CD4-positive, alpha-beta T cell treated with Interleukin-21 for 1 hour (primary cell): ENCODE measurements at regions not wholly inside any gene's neighbourhood (a gene's known extent, or its start where the extent isn't known, plus 50 kb on each side); places are given as distances from the start of the nearest gene placed in this dataset.

Source experiments
- DNase-seq: peaks from one replicate; pipeline ENCODE4 v3.0.0-alpha.2; 2020

DNA sequence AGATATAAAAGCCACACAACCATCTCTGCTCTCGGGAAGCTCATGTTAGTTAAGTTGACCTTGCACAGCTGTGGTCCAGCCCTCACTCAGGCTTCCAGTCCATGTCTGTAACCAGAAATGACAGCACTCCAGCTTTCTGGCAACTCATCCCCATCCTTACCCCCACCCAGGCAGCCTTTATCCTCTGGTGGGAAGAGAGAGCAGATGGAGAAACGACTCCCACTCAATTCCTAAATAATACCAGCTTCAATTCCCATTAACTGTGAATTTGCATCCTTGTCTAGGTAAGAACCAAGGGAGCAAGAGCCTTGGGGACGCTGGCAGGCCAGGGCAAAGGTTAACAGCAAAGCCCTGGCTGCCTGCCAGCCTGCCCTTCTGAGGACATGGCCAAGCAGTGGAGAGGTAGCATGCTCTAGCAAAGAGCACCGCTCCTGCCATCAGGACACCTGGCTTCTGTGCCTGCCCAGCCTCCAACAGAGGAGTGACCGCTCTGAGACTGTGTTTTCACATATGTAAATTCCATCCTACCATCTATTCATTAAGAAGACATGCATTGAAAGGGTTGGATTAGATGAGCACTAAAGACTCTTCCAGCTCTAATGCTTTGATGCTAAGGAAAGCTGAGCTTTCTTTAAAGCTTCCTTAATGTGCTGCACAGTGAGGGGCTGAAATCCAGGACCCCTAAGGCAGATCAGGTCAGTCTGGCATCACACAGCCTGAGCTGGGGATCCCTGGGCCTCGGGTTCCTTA is 236.1 kb downstream of the GRIN2B start:
- DNase-seq = no peak

DNA sequence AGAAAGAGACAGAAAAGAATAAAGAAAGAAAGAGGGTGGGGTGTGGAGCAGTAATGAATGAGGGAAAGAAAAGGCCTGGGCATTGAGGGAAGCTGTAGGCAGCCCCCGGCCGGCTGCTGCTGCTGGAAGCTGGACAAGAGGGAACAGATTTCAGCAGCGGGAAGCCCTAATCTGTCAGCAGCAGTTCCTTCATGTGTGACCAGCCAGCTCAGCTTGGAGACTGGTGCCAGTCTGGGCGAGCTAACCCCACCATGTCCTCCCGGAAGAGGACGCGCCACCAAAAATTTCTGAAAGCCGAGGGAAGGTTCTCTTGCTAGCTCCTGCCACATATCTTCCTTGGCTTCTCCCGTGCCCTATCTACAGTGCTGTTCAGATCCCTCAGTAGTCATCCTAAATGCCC is 236.8 kb downstream of the GRIN2B start:
- no peak for DNase-seq

DNA sequence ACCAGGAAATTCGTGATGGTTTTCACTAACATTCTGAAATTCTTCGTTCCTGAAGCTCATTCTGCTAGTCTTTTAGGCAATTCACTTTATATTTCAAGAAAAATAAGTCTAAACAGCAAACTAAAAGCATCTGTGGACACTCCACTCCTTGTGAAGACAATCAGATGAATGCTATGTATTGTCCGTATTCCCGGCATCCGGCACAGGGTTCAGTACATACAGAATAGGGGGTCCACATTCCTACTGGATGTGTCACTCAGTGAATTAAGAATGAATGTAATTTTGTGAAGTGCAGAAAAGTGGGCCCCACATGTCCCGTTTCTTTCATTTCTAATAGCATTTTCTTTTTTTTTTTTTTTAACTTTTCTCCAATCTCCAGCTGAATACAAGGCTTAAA is 241.3 kb downstream of the GRIN2B start:
- DNase-seq = no peak

DNA sequence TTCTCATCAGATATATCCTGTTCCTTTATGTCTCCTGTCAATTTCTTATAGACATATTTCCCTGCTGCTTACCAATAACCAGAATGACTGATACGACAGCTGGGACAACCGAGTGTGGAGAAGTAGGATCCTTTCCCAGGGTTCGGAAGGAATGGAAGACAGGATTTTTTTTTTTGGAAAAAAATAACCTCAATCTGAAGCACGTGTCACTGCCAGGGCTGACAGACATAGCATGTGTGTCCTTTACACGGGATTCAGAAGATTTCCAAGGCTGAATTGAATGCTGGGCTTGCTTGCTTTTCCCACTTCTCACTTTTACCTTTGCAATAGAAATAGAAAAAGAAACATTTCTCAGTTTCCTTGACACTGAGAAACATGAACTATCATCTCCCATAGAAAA is 245.7 kb downstream of the GRIN2B start:
- DNase-seq = no peak

DNA sequence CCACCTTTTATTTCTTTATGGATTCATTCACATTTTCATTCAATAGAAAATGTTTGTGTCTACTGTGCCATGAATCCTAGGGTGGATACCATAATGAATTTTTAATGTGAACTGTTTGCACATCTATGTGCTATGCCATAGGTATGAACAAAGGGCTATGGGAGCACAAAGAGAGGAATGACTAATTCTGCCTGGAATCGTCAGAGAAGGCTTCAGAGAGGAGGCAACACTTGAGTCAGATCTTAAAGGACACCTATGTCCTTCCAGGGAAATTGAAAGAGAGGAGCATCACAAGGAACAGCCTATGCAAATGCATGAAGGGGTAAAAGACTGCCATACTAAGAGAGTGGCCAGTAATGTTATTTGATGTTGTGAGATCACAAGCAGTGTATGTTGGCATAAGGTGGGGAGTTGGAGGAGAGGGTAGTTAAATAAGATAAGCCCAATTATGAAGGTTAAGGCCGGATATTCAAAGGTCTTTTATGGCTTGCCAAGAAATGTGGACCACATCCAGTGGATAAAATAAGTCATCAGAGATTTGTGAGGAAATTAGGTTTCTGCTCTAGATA is 246.7 kb downstream of the GRIN2B start:
- no peak for DNase-seq

DNA sequence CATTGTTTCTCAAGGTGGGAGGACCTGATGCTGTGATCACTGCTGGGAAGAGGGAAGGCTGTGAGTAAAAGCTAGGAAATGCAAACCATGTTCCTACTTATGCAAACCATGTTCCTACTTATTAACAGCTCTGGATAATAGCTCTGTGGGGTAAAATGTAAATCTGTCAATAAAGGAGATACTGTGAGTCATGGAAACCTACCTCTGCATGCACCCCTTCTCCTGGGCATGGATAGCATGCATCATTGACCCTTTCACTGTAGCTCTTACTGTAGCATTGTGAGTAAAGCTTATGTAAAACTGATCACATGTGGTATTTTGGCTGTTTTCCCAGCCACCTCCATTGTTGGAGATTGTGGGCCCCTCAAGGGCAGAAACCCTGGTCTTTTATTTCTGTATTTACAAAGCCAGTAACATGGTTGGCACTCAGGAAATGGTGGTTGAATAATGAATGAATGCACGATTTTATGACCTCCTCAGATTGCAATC is 253.7 kb downstream of the GRIN2B start:
- no peak for DNase-seq

DNA sequence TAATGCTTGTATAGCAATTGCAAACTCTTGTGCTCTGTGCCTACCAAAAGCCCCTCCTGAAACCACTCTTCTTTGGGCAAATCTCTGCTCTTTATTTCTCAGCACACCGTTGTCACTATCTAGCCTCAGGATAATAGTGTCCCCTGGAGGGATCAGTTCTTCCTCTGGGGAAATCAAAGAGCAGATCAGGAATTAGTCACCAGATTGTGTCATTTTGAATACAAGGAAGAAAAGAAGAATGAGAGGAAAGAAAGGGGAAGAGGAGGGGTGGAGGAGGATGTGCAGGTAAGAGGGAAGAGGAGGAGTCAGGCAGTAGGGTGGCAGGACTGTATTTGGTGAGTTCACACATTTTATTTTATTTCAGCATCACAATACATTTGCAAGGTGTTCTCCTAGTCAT is 256.4 kb downstream of the GRIN2B start:
- DNase-seq = no peak

DNA sequence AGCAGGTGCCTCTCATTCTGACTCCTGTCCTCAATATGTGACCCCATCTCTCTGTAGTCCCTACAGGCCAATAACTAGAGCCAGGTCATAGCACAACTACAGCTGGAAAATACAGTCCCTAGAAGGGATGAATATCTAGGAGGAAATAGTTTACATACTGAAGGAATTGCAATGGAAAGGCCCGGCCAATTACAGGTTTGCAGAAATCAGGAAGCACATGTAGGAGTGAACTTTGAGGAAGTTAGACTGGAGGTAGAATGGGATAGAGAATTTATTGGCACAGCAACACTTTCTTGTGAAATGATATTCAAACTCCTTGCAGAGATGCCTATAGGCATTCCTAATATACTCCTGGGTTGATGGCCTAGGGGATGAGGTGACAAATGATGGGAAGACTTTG is 257.3 kb downstream of the GRIN2B start:
- DNase-seq = no peak

DNA sequence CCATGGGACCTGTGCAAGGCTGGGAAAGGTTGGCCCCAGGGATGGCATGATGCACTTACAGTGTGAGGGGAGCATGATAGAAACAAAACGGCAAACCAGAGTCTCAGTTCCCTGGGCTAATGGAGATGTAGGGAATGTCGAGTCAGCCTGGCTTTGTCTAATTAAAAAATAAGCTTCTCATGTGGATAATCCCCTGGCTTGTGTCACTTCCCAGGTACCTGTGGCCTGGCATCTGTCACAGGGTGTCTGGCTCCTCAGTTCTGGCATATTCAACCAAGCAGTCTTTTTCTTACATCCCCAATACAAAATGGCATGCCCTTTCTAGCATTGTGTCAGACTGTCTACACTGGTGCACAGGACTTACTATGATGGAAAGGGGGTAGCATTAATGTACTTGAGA is 261.4 kb downstream of the GRIN2B start:
- no peak for DNase-seq

DNA sequence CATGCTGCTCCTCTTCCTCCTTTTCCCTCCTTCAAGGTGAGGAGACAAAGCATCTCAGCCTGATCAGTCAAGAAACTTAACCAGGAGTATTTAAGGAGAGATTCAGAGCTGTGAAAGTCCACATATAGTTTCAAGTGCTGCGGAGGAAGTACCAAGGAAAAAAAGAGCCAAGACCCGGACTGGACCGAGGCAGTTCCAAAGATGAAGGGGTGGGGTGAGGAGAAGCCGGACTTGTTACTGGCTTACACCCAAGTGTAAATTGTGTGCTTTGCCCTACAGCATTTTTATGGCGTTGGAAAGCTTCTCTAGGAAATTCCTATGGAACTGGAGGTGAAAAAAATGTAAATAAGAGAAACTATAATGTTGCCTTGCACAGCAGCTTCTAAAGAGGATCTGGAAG is 263.1 kb downstream of the GRIN2B start:
- DNase-seq = no peak

DNA sequence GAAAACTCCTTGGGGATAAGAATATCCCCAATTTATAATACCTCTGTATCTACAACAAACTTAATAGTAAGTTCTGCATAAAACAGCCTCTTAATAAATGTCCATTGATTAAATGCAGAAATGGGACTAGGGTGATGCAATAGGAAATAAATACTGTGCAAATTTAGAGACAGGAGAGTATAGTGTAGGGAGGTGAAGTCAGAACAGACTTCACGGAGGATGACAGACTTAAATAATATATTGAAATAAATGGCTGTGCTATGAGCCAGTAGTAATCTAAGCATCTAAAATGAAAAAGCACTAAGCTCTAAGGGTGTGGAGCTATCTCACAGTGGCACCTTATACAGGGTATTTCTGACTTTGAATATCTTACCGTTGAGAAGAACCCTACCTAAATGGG is 265.3 kb downstream of the GRIN2B start:
- no peak for DNase-seq

DNA sequence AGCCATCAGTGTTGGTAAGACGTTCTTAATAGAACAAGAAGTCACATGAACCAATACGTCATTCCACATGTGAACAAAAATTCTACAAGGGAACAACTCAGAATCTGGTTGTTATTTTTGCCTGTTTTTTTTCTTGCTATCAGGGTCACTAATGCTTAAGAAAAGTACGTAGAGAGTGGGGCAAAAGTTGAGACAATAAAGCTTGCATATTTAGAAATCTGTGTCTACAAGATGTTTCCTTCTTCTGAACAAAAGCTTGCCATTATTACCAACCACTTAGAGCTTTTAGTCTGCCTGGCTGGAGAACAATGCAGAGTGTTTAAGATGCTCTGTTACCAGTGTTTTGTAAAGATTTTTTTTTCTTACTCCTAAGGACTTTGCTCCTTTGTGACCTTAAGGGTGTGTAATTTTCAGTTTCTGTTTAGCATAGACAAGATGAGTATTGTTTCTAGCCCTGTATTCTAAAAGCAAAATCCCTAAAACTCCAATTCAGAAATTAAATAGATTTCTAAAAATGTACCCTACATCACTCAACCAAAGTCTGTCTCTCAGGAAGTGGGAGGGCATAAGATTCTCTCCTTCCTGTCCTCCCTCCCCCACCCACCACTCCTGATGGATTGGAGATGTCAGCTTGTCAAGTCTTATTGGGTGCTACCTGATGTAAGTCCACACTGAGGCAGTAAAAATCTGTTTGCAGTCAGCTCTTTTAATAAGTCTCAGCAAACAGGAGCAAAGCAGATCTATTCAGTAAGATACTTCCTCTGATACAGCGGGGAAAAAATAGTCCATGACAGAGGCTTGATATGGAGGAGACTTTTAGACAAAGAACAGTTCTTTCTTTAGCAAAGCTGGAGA is 267.6 kb downstream of the GRIN2B start:
- no peak for DNase-seq

DNA sequence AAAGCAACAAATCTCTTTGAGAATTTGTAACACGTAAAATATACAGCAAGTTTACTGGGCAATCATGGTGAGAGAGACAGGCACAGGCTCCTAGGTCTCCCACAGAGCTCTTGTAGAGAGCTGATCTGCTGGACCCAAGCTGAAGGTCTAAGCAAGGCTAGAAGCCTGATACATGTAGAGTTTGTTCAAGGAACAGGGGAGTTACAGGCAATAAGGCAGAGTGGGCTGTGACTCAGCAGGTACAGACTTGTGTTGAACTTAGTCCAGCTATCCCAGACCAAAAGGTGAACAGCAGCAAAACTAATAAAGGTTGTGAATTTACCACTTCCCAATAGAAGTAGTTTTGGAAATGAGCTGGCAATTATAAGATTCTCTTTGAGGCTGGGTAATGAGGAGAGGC is 273.6 kb downstream of the GRIN2B start:
- DNase-seq = no peak

DNA sequence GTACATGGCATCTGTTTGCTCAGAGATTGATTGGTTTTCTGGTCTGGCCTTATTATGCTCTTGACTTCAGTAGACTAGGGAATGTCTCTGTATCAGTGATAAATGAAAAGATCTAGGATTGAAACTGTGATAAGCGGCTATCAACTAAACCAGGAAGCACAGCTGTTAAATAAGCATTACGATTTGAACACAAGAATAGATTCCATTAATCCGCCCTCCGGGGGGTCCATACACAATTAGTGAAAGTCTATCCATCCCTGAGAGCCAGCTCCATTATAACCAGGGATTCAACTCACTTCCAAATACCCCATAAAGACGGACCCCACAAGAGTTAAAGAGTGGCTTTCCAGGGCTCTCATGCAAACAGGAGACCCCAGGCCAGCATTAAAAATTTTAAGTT is 279.0 kb downstream of the GRIN2B start:
- no peak for DNase-seq

DNA sequence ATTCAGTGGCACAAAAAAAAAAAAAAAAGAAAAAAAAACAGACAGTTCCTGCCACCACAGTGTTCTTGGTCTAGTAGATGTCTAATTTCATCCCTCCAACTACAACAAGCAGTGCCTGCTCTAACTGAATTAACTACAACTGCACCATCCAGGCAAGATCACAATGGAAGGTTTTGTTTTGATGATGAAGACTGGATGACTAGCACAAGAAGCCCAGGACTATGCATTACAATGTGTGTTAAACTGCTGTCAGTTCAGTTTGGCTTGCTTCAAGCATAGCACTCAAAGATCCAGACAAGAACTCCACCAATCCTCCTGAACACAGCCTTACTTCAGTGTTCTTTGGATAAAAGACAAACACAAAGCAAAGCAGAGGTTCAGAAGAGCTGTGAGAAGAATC is 279.9 kb downstream of the GRIN2B start:
- DNase-seq = no peak

DNA sequence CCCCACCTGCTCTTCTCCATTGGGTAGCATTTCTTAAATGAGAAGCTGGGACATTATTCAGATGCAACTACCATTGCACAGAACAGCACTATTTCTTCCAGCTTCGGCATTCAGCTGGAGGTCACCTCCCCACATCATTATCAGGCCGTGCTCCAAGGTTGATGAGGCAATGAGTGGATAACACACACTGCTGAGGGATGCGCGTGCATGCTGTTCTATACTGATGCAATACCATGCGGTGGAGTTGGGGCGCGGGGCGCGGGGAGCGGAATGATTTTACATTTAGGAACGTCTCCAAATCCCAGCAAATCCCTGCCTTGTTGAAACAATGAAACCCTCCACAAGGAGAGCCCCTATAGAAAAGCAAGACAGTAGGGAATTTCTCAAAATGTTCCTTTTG is 283.4 kb downstream of the GRIN2B start:
- no peak for DNase-seq

DNA sequence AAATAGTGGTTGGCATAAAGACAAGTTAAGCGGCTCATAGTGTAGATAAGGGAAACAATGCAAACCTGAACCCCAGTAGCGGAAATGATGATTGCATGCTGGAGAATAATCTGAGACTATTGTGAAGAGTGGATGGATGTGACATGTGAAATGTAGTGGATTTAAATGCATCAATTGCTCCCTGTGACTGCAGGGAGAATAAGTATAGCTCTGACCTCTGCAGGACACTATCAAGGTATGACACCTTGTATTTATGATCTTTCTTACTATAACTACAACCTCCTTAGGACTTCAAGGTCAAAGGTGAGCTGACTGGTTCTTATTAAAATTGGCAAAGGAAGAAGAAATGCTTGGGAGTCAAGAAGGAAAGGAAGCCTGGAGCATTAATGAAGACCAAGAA is 285.6 kb downstream of the GRIN2B start:
- no peak for DNase-seq

DNA sequence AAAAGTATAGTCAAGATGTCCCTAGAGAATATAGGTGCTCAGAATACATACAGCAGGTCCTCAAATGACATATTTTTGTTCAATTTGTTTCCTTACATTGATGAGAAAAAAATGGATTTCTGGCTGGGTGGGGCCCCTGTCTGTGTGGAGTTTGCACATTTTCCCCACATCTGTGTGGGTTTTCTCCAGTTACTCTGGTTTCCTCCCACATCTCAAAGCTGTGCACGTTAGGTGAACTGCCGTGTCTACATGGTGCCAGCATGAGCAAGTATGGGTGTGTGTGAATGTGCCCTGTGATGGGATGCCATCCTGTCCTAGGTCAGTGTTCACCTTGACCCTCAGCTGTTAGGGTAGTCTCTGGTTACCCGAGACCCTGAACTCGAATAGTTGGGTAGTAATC is 289.1 kb downstream of the GRIN2B start:
- no peak for DNase-seq

DNA sequence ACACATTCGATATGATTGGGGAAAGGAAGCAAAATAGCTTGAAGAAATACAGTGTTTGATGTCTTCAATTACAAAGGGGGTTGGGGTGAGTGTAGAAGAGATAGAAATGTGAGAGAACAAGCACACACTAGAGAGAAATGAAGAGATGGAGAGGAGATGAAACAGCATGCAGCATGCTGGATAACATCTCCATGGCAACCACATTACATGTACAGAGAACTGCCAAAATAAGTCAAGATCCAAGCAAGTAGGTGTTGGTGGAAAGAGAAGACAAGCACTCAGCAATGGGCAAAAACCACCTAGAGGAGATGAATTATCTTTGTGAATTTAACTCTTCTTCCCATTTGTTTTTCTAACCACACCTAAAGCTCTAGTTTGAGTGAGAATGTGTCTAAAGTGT is 289.8 kb downstream of the GRIN2B start:
- no peak for DNase-seq

DNA sequence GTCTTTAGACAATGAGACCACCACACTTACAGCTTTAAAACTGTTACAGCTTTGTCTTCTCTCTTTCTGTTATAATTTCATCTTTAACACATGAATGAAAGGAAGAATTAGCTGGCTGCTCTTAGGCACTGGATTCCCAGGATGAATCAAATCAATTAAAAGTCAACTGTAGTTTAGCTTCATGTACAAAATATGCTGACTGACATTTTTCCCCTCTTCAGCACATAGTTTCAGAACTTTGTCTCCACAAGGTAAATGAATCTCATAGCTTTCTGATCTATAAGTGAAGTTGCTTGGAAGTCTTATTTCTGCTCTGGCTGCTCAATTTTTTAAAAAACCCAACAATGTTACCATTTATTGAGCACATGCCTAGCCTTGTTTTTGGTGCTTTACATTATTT is 293.8 kb downstream of the GRIN2B start:
- DNase-seq = no peak

DNA sequence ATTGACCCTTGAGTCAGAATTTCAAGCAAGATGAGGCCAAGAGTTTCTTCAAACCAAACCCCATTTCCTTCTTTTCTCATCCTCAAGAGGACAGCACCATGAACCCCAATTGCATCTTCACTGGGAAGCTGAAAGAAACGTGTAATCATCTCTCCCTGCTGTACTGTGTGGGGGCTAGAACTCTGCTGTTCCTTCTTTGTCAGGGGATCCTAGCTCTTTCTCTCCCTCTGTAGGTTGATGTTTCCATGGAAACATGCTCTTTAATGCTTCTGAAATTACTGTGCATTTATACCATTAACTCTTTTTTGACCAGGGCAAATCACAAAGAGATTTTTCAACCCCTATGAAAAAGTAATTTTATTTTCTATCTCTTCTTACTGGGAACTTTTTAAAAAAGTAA is 295.1 kb downstream of the GRIN2B start:
- DNase-seq = no peak

DNA sequence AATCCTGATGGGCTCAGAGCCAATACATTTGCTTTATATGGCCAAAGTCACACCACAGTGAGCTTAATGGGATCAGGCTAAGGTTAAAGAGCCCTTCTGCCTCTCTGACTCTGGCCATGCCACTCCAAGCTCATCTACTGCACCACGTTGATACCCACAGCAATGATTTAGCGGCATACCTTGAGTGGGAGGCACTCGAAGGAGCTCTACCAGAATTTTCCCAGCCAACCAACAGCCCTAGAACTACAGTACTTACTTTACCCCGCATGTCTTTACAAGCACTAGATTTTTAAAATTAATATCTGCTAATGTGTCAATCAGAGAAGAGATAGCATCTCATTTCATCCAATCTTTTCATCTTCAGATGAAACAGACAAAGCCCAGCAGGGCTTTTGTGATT is 300.5 kb downstream of the GRIN2B start:
- DNase-seq = no peak

DNA sequence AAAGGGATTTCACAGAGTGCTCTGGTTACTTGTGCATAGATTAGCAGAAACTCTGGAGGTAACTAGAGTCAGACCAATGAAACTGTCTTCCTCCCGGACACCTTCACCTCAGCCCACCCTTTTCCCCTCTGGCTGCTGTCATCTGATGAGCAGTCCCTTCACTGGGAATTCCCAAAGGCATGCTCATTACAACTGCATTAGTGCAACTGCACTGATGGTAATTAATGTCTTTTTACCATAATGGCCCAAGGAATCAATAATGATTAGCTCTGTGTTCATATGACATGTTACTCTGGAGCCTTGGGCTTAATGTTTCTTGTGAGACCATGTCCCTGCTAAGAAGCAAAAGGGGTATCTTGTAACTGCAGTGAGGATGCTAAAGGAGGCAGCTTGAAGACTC is 304.5 kb downstream of the GRIN2B start:
- DNase-seq = no peak

DNA sequence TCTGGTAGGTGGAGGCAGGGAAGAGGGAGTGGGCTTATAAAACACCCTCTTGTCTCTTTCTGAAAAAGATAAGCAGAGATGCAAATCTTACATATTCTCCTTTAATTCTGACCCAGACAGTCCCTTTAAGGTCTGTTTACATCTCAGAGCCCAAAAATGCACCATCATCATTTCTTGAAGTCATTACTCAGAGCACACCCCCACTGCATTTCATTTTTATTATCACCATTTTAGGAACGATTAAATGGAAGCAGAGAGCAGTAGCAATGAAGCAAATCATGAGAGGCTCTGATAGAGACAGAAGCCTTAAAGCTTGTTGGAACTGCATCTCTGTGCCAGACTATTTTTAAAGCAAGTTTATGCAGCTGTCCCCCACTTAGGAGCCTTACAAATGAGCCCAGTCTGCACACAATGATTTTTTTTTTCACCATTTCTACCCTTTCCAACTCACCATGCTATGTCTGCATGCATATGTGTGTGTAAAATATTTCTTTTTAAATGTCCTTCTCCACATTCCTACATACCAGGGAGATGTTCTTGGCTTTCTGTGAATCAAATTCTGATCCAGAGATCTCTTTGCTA is 311.0 kb downstream of the GRIN2B start:
- DNase-seq = no peak
